ENCODE measurements at regions not wholly inside any gene's neighbourhood (a gene's known extent, or its start where the extent isn't known, plus 50 kb on each side); places are given as distances from the start of the nearest gene placed in this dataset.

DNA sequence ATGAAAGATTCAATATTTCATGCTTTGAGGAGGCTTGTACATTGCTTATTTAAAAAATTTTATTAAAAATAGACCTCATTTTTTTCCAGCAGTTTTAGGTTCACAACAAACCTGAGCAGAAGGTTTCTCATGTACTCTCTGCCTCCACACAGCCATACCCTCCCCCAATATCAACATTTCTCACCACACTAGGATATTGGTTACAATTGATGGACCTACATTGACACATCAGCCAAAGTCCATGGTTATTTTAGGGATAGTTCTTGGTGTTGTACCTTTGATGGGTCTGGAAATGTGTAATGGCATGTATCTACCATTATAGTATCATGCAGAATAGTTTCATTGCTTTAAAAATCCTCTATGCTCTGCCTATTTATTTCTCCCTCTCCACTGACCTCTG, 611.0 kb downstream of the KCTD8 start:
- Histone ChIP-seq H3K4me1 (no peaks in the 10 kb centered on the region), H3K27ac (no peak overlapping the region), H3K4me3 (no peak overlapping the region), H3K36me3 (no peaks in the 10 kb centered on the region), H3K27me3 (no peaks in the 10 kb centered on the region), H3K9me3 (no peaks in the 10 kb centered on the region)
- ATAC-seq (no peak), DNase-seq (no peak)
- intact Hi-C loops (cut with DNase I) = no loop called here
- TF ChIP-seq, protein P1, sequence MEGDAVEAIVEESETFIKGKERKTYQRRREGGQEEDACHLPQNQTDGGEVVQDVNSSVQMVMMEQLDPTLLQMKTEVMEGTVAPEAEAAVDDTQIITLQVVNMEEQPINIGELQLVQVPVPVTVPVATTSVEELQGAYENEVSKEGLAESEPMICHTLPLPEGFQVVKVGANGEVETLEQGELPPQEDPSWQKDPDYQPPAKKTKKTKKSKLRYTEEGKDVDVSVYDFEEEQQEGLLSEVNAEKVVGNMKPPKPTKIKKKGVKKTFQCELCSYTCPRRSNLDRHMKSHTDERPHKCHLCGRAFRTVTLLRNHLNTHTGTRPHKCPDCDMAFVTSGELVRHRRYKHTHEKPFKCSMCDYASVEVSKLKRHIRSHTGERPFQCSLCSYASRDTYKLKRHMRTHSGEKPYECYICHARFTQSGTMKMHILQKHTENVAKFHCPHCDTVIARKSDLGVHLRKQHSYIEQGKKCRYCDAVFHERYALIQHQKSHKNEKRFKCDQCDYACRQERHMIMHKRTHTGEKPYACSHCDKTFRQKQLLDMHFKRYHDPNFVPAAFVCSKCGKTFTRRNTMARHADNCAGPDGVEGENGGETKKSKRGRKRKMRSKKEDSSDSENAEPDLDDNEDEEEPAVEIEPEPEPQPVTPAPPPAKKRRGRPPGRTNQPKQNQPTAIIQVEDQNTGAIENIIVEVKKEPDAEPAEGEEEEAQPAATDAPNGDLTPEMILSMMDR (IDR thresholded peaks at IDR 0.05) = no peak

DNA sequence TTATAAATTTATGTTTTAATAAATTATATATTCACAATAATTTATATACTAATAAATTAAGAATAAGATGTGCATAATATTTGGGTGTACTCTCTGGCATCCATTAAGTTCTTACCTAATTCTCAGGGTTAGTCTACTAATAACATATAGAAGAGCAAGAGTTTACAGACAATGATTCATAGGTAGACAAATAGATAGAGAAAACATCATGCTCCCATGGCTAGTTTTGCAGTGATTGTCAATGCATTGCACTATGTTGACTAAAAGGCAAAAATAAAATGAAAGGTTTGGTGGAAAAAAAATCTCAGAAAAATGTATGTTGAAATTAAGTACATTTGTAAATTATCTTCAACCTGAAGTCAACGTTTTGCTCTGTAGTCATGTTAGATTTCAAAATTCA, 606.0 kb downstream of the KCTD8 start:
- DNase-seq = no peak
- intact Hi-C loops (cut with DNase I) = no loop called here
- H3K4me1 ChIP-seq = no peaks in the 10 kb centered on the region
- H3K27me3 ChIP-seq = no peaks in the 10 kb centered on the region
- WGBS, 2 donors = 45 to 59% methylated on average over 1 of the region's 1 CpG
- H3K36me3 ChIP-seq = no peaks in the 10 kb centered on the region
- H3K4me3 ChIP-seq = no peak overlapping the region
- no peak for ATAC-seq
- peaks cover 0 to 11% (median 0%) of the 10 kb centered on the region in 11 donors for H3K9me3 ChIP-seq
- TF ChIP-seq, protein P1 (IDR thresholded peaks at IDR 0.05) = no peak
- H3K27ac ChIP-seq = no peak overlapping the region

DNA sequence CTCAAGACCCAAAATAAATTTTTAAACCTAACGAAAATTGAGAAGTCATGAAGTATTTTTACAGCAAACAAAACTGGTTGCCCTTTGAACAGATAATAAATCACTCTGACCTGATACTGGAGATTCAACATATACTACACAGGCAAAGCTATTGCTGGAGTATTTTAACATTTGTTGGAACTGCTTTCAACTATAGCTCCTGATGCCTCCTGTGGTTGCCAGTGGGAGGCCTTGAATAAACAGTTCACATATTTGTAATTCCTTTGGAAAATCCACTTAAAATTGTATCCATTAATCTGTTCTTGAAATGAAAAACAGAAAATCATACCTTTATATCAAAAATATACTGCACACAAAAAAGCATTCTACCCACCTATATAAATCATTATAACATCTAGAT, 605.1 kb downstream of the KCTD8 start:
- ATAC-seq (no peak), DNase-seq (no peak)
- Histone ChIP-seq H3K27ac (no peak overlapping the region), H3K4me1 (no peaks in the 10 kb centered on the region), H3K36me3 (no peaks in the 10 kb centered on the region), H3K27me3 (no peaks in the 10 kb centered on the region), H3K9me3 (peaks cover 0 to 11% (median 0%) of the 10 kb centered on the region in 11 donors), H3K4me3 (no peak overlapping the region)
- 42 to 49% methylated on average over 1 of the region's 1 CpG for WGBS, 2 donors
- intact Hi-C loops (cut with DNase I) = no loop called here
- TF ChIP-seq, protein P1 (IDR thresholded peaks at IDR 0.05) = no peak

DNA sequence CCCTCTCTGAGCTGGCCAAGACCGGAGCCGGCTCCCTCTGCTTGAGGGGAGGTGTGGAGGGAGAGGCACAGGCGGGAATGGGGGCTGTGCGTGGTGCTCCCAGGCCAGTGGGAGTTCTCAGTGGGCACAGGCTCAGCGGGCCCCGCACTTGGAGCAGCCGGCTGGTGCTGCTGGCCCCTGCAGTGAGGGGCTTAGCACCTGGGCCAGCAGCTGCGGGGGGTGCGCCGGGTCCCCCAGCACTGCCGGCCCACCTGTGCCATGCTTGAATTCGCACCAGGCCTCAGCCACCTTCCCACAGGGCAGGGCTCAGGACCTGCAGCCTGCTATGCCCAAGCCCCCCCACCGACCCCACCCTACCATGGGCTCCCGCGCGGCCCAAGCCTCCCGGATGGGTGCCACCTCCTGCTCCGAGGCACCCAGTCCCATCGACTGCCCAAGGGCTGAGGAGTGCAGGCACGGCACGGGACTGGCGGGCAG, 602.5 kb downstream of the KCTD8 start:
- Histone ChIP-seq H3K27ac (no peak overlapping the region), H3K9me3 (peaks cover 0 to 11% (median 0%) of the 10 kb centered on the region in 11 donors), H3K27me3 (no peaks in the 10 kb centered on the region), H3K4me1 (no peaks in the 10 kb centered on the region), H3K36me3 (no peaks in the 10 kb centered on the region), H3K4me3 (no peak overlapping the region)
- DNase-seq (peak in 1 of 2 donors; percentile 4), ATAC-seq (no peak)
- intact Hi-C loops (cut with DNase I) = no loop called here
- TF ChIP-seq, protein P1 (IDR thresholded peaks at IDR 0.05) = no peak
- WGBS, 2 donors = 90 to 94% methylated on average over 22 of the region's 22 CpGs
